CD14-positive monocyte (primary cell): ENCODE measurements at regions not wholly inside any gene's neighbourhood (a gene's known extent, or its start where the extent isn't known, plus 50 kb on each side); places are given as distances from the start of the nearest gene placed in this dataset.

Experiments used
- DNase-seq, 3 donors: peaks; one replicate each; pipeline ENCODE4 v3.0.0-alpha.2; 2011 to 2022
- H2AFZ ChIP-seq: 2 replicates; pipeline ENCODE4 v1.6.0; 2012; ENCODE audit warnings: mild to moderate bottlenecking, low read depth, low read length, inconsistent platforms; ENCODE audit not compliant: insufficient read depth, poor library complexity, severe bottlenecking
- H3K27ac ChIP-seq, 2 donors: 1 replicate in 1 of 2; 2 replicates in 1 of 2; pipeline ENCODE4 v1.5.1; 2012 to 2013; ENCODE audit warnings: low read length in 2 of 2, control low read depth in 1 of 2, inconsistent platforms in 1 of 2, low read depth in 1 of 2, mild to moderate bottlenecking in 1 of 2
- H3K27me3 ChIP-seq, 2 donors: one replicate each; pipeline versions ENCODE4 v1.6.0 to v1.6.1; 2011 to 2013; ENCODE audit warnings: low read length in 2 of 2; ENCODE audit not compliant: control insufficient read depth in 2 of 2, insufficient read depth in 2 of 2
- H3K36me3 ChIP-seq, 2 donors: replicated peaks in 1 of 2; 1 replicate in 1 of 2; 2 replicates in 1 of 2; pipeline versions ENCODE4 v1.5.1 to v1.6.1; 2012 to 2013; ENCODE audit warnings: low read length in 2 of 2, control low read depth in 1 of 2, inconsistent platforms in 1 of 2, mild to moderate bottlenecking in 1 of 2; ENCODE audit not compliant: insufficient read depth in 2 of 2, control insufficient read depth in 1 of 2
- H3K4me1 ChIP-seq, 2 donors: 1 replicate in 1 of 2; 2 replicates in 1 of 2; pipeline versions ENCODE4 v1.5.1 to v1.6.1; 2012 to 2013; ENCODE audit warnings: low read length in 2 of 2, control low read depth in 1 of 2, inconsistent platforms in 1 of 2, mild to moderate bottlenecking in 1 of 2, moderate library complexity in 1 of 2; ENCODE audit not compliant: insufficient read depth in 2 of 2, control insufficient read depth in 1 of 2
- H3K4me2 ChIP-seq: replicated peaks from 2 replicates; pipeline ENCODE3; 2012; ENCODE audit warnings: low read length, moderate library complexity, mild to moderate bottlenecking; ENCODE audit not compliant: poor library complexity, severe bottlenecking; ENCODE audit errors: extremely low read depth
- H3K4me3 ChIP-seq, 3 experiments: fragments of 200-600 bp in 1 of 3; sonication (generic) in 1 of 3; replicated peaks in 1 of 3; 1 replicate in 2 of 3; 2 replicates in 1 of 3; pipeline ENCODE4 v1.5.1; 2011 to 2013; ENCODE audit warnings: low read length in 3 of 3, mild to moderate bottlenecking in 3 of 3, control low read depth in 2 of 3, low read depth in 2 of 3, inconsistent platforms in 1 of 3, moderate library complexity in 1 of 3
- H3K79me2 ChIP-seq: 2 replicates; pipeline ENCODE4 v1.6.0; 2012; ENCODE audit warnings: mild to moderate bottlenecking, control low read depth, inconsistent platforms, low read length, moderate library complexity; ENCODE audit not compliant: insufficient read depth
- H3K9ac ChIP-seq: 2 replicates; pipeline ENCODE4 v1.6.0; 2017; ENCODE audit warnings: low read length, mild to moderate bottlenecking; ENCODE audit not compliant: insufficient read depth, poor library complexity, severe bottlenecking
- H3K9me3 ChIP-seq, 2 donors: replicated peaks in 1 of 2; 1 replicate in 1 of 2; 2 replicates in 1 of 2; pipeline versions ENCODE4 v1.5.1 to v1.6.1; 2012 to 2013; ENCODE audit warnings: low read length in 2 of 2, control low read depth in 1 of 2; ENCODE audit not compliant: control insufficient read depth in 1 of 2, insufficient read depth in 1 of 2
- H4K20me1 ChIP-seq: 2 replicates; pipeline ENCODE4 v1.6.0; 2012; ENCODE audit warnings: mild to moderate bottlenecking, low read length, control low read depth, moderate library complexity; ENCODE audit not compliant: insufficient read depth
- H3K27ac Mint-ChIP-seq, 7 donors: one replicate each; pipeline ENCODE4 v1.8.0; 2020; ENCODE audit warnings: mild to moderate bottlenecking in 7 of 7, mixed read lengths in 7 of 7, moderate library complexity in 6 of 7, inconsistent platforms in 2 of 7
- H3K27me3 Mint-ChIP-seq, 3 donors: one replicate each; pipeline ENCODE4 v1.8.0; 2021 to 2022; ENCODE audit warnings: low read depth in 3 of 3, mild to moderate bottlenecking in 3 of 3, mixed read lengths in 3 of 3, moderate library complexity in 3 of 3, inconsistent platforms in 1 of 3
- H3K36me3 Mint-ChIP-seq, 2 donors: one replicate each; pipeline ENCODE4 v1.8.0; 2020; ENCODE audit warnings: mixed read lengths in 2 of 2, inconsistent platforms in 1 of 2, mild to moderate bottlenecking in 1 of 2
- H3K4me1 Mint-ChIP-seq: one replicate; pipeline ENCODE4 v1.8.0; 2020; ENCODE audit warnings: mild to moderate bottlenecking, mixed read lengths
- H3K4me3 Mint-ChIP-seq, 2 donors: one replicate each; pipeline ENCODE4 v1.8.0; 2020; ENCODE audit warnings: mild to moderate bottlenecking in 2 of 2, mixed read lengths in 2 of 2, moderate library complexity in 1 of 2
- H3K9me3 Mint-ChIP-seq, 7 donors: one replicate each; pipeline ENCODE4 v1.8.0; 2020 to 2022; ENCODE audit warnings: mixed read lengths in 7 of 7, mild to moderate bottlenecking in 6 of 7, moderate library complexity in 6 of 7, inconsistent platforms in 2 of 7
- WGBS: methylation state at CpG from one replicate; pipeline ENCODE4 v1.1.5; 2013; ENCODE audit warnings: missing lambda C conversion rate; ENCODE audit not compliant: insufficient coverage; 5-methylcytosine and 5-hydroxymethylcytosine counted together
- intact Hi-C, 2 donors: fragments of 100-400 bp; cut with micrococcal nuclease; formaldehyde crosslinking; loops; one replicate each; pipeline versions ENCODE4 v1.15.0 to v1.15.1; 2023
- TF ChIP-seq, protein P1 (sequence below): fragments of 200-600 bp; IDR thresholded peaks from one replicate; pipeline ENCODE4 v1.8.0; 2022; ENCODE audit warnings: antibody characterized with exemption, mild to moderate bottlenecking

DNA sequence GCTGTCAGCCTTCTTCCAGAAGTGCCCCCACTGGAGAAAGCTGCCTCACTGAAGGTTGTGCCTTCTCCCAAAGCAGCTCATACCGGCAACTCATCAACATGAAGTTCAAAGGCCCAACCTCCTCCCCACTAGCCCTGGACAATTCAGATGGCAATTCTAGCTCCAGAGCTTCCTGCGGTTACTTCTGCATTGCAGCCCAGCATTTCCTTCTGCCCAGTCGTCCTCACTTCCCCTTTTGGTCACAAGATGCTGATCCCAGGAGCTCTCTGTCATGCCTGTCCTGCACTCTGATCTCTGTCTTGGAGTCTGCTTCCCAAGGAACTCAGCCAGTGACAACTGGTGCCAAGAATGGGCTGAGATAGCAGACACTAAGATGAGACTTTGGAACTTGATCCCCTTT is 178.2 kb upstream of the SOX9 start:
- H3K4me2 ChIP-seq = no peak overlapping the region
- peaks cover 6 to 19% of the 10 kb centered on the region in 2 donors for H3K9me3 ChIP-seq
- TF ChIP-seq, protein P1, sequence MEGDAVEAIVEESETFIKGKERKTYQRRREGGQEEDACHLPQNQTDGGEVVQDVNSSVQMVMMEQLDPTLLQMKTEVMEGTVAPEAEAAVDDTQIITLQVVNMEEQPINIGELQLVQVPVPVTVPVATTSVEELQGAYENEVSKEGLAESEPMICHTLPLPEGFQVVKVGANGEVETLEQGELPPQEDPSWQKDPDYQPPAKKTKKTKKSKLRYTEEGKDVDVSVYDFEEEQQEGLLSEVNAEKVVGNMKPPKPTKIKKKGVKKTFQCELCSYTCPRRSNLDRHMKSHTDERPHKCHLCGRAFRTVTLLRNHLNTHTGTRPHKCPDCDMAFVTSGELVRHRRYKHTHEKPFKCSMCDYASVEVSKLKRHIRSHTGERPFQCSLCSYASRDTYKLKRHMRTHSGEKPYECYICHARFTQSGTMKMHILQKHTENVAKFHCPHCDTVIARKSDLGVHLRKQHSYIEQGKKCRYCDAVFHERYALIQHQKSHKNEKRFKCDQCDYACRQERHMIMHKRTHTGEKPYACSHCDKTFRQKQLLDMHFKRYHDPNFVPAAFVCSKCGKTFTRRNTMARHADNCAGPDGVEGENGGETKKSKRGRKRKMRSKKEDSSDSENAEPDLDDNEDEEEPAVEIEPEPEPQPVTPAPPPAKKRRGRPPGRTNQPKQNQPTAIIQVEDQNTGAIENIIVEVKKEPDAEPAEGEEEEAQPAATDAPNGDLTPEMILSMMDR = no peak
- H4K20me1 ChIP-seq = no peaks in the 10 kb centered on the region
- Mint-ChIP-seq H3K27me3 (peaks cover 0 to 2% (median 0%) of the 10 kb centered on the region in 3 donors), H3K9me3 (peaks cover 1 to 19% (median 12%) of the 10 kb centered on the region in 7 donors), H3K4me3 (peak overlapping the region in 1 of 2 donors; percentile 45), H3K4me1 (no peaks in the 10 kb centered on the region), H3K27ac (no peak overlapping the region), H3K36me3 (no peaks in the 10 kb centered on the region)
- intact Hi-C loops = no loop called here
- H3K9ac ChIP-seq = no peak overlapping the region
- H3K27ac ChIP-seq = no peak overlapping the region
- no peak for DNase-seq
- WGBS = 4% methylated on average over 3 of the region's 3 CpGs
- H3K79me2 ChIP-seq = no peaks in the 10 kb centered on the region
- no peak overlapping the region for H3K4me3 ChIP-seq
- H3K4me1 ChIP-seq = no peaks in the 10 kb centered on the region
- H2AFZ ChIP-seq = no peak overlapping the region
- no peaks in the 10 kb centered on the region for H3K36me3 ChIP-seq
- H3K27me3 ChIP-seq = no peaks in the 10 kb centered on the region

DNA sequence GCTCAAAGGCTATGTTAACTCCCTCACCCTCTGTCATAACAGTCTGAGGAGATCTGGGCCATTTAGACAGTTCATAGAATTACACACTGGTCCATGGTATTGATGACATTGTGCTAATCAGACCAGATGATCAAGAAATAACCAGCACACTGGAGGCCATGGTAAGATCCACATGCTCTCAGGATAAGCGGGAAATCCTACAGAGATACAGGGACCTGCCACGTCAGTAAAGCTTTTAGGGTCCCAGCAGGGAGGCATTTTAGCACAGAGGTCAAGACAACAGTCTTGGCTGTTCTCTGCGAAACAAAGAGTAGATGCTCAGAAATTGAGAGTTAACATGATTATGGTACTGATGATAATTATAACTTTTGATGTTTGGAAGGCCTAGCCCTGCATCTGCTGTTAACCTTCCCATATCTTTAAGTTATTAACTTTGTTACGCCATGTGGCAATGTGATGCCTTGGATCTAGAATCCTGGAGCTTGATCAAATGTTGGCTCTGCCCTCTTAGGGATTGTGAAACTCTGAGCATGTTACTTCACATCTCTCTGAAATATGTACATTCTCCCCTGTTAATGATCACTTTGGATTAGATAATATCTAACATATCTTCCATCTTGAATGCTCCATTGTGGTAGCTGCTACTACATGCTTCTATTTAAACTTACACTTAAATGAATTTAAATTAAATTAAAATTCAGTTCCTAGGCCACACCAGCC is 172.0 kb upstream of the SOX9 start:
- TF ChIP-seq, protein P1 = no peak
- WGBS = 100% methylated on average over 2 of the region's 4 CpGs
- Histone ChIP-seq H3K4me3 (no peak overlapping the region), H2AFZ (no peak overlapping the region), H3K4me2 (no peak overlapping the region), H3K9me3 (peaks cover 6 to 14% of the 10 kb centered on the region in 2 donors), H3K4me1 (no peaks in the 10 kb centered on the region), H3K9ac (no peak overlapping the region), H4K20me1 (no peaks in the 10 kb centered on the region), H3K27me3 (no peaks in the 10 kb centered on the region), H3K27ac (no peak overlapping the region), H3K79me2 (no peaks in the 10 kb centered on the region), H3K36me3 (no peaks in the 10 kb centered on the region)
- Mint-ChIP-seq H3K9me3 (peaks cover 1 to 16% (median 8%) of the 10 kb centered on the region in 7 donors), H3K4me1 (no peaks in the 10 kb centered on the region), H3K27me3 (no peaks in the 10 kb centered on the region), H3K36me3 (no peaks in the 10 kb centered on the region), H3K4me3 (no peak overlapping the region), H3K27ac (no peak overlapping the region)
- intact Hi-C loops = no loop called here
- DNase-seq = no peak
